Skeletal muscle cell (primary cell): ENCODE measurements at regions not wholly inside any gene's neighbourhood (a gene's known extent, or its start where the extent isn't known, plus 50 kb on each side); places are given as distances from the start of the nearest gene placed in this dataset.

Source experiments
- DNase-seq: peaks from one replicate; pipeline ENCODE4 v3.0.0-alpha.2; 2010; ENCODE audit warnings: low read depth
- H3K4me3 ChIP-seq: 2 replicates; pipeline ENCODE4 v1.5.1; 2011; ENCODE audit warnings: low read depth, mild to moderate bottlenecking, control low read depth, low read length, moderate library complexity

- no peak overlapping the region for H3K4me3 ChIP-seq
- no peak for DNase-seq
Measured at GRCh38 chr18:24941174-24941951, 410.6 kb downstream of the ZNF521 start.

GRCh38 chr18:24942144-24942543 is 409.8 kb downstream of the ZNF521 start:
- no peak for DNase-seq
- H3K4me3 ChIP-seq, result no peak overlapping the region

GRCh38 chr18:24947521-24948305 is 404.3 kb downstream of the ZNF521 start:
- H3K4me3 ChIP-seq, result no peak overlapping the region
- DNase-seq, result no peak

GRCh38 chr18:24949908-24950307 is 402.1 kb downstream of the ZNF521 start:
- DNase-seq, result no peak
- no peak overlapping the region for H3K4me3 ChIP-seq

GRCh38 chr18:24954341-24954740 is 397.6 kb downstream of the ZNF521 start:
- H3K4me3 ChIP-seq, result no peak overlapping the region
- DNase-seq, result no peak

DNA sequence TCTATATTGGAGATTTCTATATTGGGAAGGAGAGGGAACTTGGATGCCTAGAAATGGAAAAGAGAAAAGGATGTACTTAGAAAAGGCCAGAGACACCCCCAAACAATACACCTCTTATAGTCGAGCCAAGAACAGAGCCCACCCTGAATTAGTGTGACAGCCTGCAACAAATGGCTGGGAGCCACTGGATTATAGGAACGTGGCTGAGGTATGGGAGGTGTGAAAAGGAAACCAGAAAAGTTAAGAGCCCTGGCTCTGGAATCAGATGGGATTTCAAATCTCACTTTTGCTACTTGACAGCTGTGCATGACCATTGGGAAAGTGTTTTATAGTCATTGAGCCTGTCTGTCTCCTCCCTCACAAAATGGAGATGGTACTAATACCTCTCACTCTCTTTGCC is 394.0 kb downstream of the ZNF521 start:
- DNase-seq, result no peak
- H3K4me3 ChIP-seq, result no peak overlapping the region

DNA sequence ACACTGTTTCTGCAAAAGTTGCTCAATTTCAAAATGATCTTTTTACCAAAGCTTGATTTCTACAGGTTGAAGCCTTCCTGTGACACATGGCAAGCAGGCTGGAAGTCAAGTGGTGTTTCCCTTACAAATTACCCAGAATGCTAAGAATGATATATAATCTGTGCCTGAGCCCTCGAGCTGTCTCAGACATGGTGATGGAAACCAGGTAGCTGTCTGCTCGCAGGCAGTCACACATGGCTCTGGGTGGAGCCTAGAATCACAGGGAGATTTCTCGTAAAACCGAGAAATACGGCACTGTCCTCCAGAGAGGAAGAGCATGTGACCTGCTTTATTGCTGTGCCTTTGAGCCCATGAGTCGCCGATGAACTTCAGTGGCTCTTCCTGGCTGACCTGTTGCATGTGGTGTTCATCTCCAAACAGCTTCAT is 392.9 kb downstream of the ZNF521 start:
- DNase-seq, result no peak
- no peak overlapping the region for H3K4me3 ChIP-seq

DNA sequence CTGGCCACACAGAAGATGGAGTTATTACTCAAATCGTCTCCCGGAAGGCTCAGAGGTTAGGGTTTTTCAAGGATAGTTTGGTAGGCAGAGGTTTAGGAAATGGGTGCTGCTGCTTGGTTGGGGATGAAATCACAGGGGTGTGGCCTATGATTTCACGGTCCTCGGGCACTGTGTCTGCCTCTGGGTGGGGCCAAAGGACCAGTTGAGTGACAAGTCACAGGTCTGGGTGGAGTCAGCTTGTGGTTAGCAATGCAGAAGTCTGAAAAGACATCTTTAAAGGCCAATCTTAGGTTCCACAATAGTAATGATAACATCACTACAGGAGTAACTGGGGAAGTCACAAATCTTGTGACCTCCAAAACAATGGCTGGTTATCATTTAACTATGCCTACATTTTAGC is 387.8 kb downstream of the ZNF521 start:
- DNase-seq, result no peak
- no peak overlapping the region for H3K4me3 ChIP-seq

GRCh38 chr18:24968238-24968775 is 383.7 kb downstream of the ZNF521 start:
- DNase-seq, result no peak
- no peak overlapping the region for H3K4me3 ChIP-seq

GRCh38 chr18:24972577-24972976 is 379.4 kb downstream of the ZNF521 start:
- DNase-seq, result no peak
- no peak overlapping the region for H3K4me3 ChIP-seq

GRCh38 chr18:24974431-24974830 is 377.5 kb downstream of the ZNF521 start:
- no peak for DNase-seq
- no peak overlapping the region for H3K4me3 ChIP-seq

- no peak overlapping the region for H3K4me3 ChIP-seq
- no peak for DNase-seq
Measured at GRCh38 chr18:24975496-24976372, 376.2 kb downstream of the ZNF521 start.

- DNase-seq, result no peak
- H3K4me3 ChIP-seq, result no peak overlapping the region
Measured at GRCh38 chr18:24976502-24976901, 375.5 kb downstream of the ZNF521 start.

GRCh38 chr18:24979235-24979634 is 372.7 kb downstream of the ZNF521 start:
- DNase-seq, result no peak
- no peak overlapping the region for H3K4me3 ChIP-seq

DNA sequence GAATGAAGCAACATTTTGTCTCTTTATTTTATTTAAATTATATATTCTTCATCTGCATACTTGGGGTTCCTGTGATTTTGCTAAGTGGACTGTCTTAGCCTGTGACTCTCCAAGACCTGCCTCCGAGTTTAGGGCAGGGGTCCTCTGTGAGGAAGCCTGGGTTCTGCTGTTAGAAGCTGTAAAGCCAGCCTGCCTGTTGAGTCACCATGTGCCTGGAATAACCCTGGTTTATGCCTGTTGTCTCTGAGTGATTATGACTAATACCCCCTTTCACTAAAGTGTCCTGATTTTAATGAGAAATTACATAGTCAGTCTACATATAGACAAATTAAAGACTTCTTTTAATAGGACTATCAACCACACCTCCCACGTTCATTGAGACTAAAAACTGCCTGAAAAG is 369.1 kb downstream of the ZNF521 start:
- no peak for DNase-seq
- no peak overlapping the region for H3K4me3 ChIP-seq

DNA sequence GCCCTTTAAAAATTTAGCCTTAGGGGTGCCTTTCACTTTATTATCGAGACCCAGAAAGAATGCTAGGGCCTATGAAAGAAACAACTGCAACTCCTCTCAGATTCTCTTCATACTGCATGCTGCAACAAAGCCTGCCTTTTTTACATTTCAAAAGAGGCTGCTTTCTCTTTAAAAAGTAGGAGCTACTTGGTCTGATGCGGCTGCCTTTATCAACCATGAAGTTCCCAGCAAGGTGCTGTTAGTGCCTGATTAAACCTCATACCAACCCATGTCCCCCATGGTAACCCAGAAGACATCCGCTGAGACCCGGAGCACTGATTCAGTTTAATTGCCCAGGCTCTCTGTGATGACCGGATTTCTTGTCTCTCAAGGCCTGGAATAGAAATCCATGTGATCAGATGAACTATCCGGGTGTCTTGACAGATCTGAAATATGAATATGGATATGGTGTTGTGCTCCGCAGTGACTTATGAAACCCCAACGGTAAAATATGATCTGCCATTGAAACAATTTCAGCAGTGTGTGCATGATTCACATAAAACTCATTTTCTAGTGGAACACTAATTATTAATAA is 368.3 kb downstream of the ZNF521 start:
- DNase-seq, result no peak
- no peak overlapping the region for H3K4me3 ChIP-seq

DNA sequence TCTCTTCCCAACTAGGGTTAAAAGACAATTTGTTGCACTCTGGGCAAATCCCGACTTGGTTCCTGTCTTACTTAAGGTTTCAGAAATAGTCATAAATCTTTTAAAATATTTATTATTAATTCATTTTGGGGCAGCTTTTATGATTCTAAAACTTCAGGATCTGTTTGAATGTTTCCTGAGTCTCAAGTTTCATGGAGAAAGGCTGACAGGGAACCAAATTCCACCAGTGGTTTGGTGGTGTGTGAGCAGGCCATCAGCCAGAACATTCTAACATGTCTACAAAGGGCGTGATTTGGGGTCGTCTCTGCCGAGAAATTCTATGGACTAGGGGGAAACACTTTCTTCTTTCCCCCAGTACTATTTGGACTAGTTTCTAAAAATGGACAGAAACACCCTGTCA is 366.4 kb downstream of the ZNF521 start:
- H3K4me3 ChIP-seq, result no peak overlapping the region
- no peak for DNase-seq

GRCh38 chr18:24986666-24987302 is 365.2 kb downstream of the ZNF521 start:
- DNase-seq, result no peak
- H3K4me3 ChIP-seq, result peak overlapping the region; percentile 25
